AG04450 (cell line): ENCODE measurements at regions not wholly inside any gene's neighbourhood (a gene's known extent, or its start where the extent isn't known, plus 50 kb on each side); places are given as distances from the start of the nearest gene placed in this dataset.
"Not testable (repeated sequence)": the region's sequence is repeated elsewhere in the genome, so short reads cannot be mapped to it uniquely, and the experiment has no call there.

Source experiments
- CTCF ChIA-PET: fragments of 300-600, 350-600 bp; formaldehyde crosslinking; extraction: SDS; loops from one replicate; lab custom pipeline; 2022; ENCODE audit warnings: antibody characterized with exemption, inconsistent platforms; lab: Charles Lee
- POLR2A ChIA-PET: fragments of 350-600 bp; formaldehyde crosslinking; extraction: SDS; loops from one replicate; lab custom pipeline; 2021; ENCODE audit warnings: antibody characterized with exemption, inconsistent platforms; lab: Yijun Ruan, JAX
- DNase-seq: peaks from one replicate; pipeline ENCODE4 v3.0.0-alpha.2; 2011; ENCODE audit warnings: low read depth, low spot score
- H3K27ac ChIP-seq: one replicate; pipeline ENCODE4 v1.5.1; 2012; ENCODE audit warnings: low read depth, low read length, control low read depth
- H3K27me3 ChIP-seq: one replicate; pipeline ENCODE4 v1.6.0; 2012; ENCODE audit warnings: low read length; ENCODE audit not compliant: control insufficient read depth, insufficient read depth
- H3K4me3 ChIP-seq: 2 replicates; pipeline ENCODE4 v1.5.1; 2011; ENCODE audit warnings: mild to moderate bottlenecking, low read depth, low read length, control low read depth
- H3K9me3 ChIP-seq: 2 replicates; pipeline ENCODE4 v1.5.1; 2012; ENCODE audit warnings: low read length; ENCODE audit not compliant: control insufficient read depth, insufficient read depth
- TF ChIP-seq, protein P1 (sequence below): IDR thresholded peaks from 2 replicates; pipeline ENCODE4 v1.5.1; 2011; ENCODE audit warnings: low read depth, low read length, control low read depth, inconsistent platforms

GRCh38 chr2:7437141-7437540 lies 519.9 kb downstream of the RNF144A start:
- no peaks in the 10 kb centered on the region for H3K27me3 ChIP-seq
- no peak overlapping the region for H3K4me3 ChIP-seq
- DNase-seq: no peak
- H3K27ac ChIP-seq: no peak overlapping the region
- no peaks in the 10 kb centered on the region for H3K9me3 ChIP-seq
- POLR2A ChIA-PET: no interaction called here
- CTCF ChIA-PET: interaction anchor here (0.6 to 1.5 kb wide), 2 partner anchors 9 to 1492 kb away, joined by 3 to 5 read pairs; no protein-coding TSS in a partner anchor
- TF ChIP-seq, protein P1, sequence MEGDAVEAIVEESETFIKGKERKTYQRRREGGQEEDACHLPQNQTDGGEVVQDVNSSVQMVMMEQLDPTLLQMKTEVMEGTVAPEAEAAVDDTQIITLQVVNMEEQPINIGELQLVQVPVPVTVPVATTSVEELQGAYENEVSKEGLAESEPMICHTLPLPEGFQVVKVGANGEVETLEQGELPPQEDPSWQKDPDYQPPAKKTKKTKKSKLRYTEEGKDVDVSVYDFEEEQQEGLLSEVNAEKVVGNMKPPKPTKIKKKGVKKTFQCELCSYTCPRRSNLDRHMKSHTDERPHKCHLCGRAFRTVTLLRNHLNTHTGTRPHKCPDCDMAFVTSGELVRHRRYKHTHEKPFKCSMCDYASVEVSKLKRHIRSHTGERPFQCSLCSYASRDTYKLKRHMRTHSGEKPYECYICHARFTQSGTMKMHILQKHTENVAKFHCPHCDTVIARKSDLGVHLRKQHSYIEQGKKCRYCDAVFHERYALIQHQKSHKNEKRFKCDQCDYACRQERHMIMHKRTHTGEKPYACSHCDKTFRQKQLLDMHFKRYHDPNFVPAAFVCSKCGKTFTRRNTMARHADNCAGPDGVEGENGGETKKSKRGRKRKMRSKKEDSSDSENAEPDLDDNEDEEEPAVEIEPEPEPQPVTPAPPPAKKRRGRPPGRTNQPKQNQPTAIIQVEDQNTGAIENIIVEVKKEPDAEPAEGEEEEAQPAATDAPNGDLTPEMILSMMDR: no peak

DNA sequence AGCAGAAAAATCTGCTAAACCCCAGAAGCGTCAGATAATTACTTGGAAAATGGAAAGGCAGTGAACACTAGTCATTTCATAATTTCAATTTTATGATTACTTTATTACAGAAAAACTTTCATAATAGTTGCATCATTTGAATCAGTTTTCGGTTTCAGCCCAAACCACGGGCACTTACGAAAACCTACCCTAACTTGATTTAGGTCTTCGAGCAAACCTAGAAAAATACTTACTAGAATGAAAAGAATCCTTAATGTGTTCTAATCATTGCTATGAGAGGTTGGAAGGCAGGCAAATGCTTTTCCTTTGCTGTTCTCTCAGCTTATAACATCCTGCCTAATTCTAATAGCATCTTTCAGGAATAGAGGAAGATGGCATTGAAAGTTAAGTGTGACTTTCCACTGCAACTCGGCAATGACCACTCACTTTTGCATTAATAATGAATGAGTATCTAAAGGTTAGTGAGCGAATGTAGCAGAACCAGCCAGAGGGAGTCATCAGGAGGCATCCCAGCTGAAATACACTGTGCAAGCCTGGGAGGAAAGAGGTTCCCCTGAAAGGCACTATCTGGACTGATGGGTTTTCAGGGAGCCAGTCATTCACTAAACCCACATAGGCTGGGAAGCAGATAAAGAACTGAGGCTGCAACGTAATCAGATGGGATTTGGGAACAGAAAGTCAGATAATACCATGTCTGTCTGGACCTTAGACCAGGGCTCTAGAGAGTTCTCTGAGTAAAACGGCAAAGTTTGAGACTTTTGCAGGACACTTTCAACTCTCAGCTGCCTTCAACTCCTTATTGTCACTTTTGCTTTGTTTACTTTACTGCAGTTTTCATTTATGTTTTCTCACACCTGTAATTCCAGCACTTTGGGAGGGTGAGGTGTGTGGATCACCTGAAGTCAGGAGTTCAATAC lies 520.8 kb downstream of the RNF144A start:
- H3K9me3 ChIP-seq: no peaks in the 10 kb centered on the region
- ChIA-PET POLR2A (no interaction called here), CTCF (interaction anchor here (1.5 kb wide), 1 partner anchor 10 kb away, joined by 5 read pairs; no protein-coding TSS in a partner anchor)
- H3K27me3 ChIP-seq: no peaks in the 10 kb centered on the region
- TF ChIP-seq, protein P1: no peak
- DNase-seq: no peak
- H3K27ac ChIP-seq: no peak overlapping the region
- H3K4me3 ChIP-seq: no peak overlapping the region

GRCh38 chr2:7438855-7439254 lies 521.6 kb downstream of the RNF144A start:
- H3K27me3 ChIP-seq: no peaks in the 10 kb centered on the region
- no peaks in the 10 kb centered on the region for H3K9me3 ChIP-seq
- ChIA-PET CTCF (no interaction called here), POLR2A (no interaction called here)
- H3K27ac ChIP-seq: no peak overlapping the region
- H3K4me3 ChIP-seq: no peak overlapping the region
- no peak for DNase-seq
- TF ChIP-seq, protein P1: no peak

- DNase-seq: no peak
- Histone ChIP-seq H3K27ac (no peak overlapping the region), H3K4me3 (no peak overlapping the region), H3K27me3 (no peaks in the 10 kb centered on the region), H3K9me3 (no peaks in the 10 kb centered on the region)
- POLR2A ChIA-PET: no interaction called here
- TF ChIP-seq, protein P1: no peak
- CTCF ChIA-PET: interaction anchor here (2.3 kb wide), 1 partner anchor 14 kb away, joined by 12 read pairs; no protein-coding TSS in a partner anchor
Measured at GRCh38 chr2:7440977-7441376, 523.8 kb downstream of the RNF144A start.

GRCh38 chr2:7441841-7442240 lies 524.6 kb downstream of the RNF144A start:
- CTCF ChIA-PET: interaction anchor here (2.3 kb wide), 1 partner anchor 15 kb away, joined by 12 read pairs; no protein-coding TSS in a partner anchor
- H3K27me3 ChIP-seq, POLR2A ChIA-PET: not testable (repeated sequence)

More at GRCh38 chr2:7441841-7442240, 524.6 kb downstream of the RNF144A start:
- not testable (repeated sequence) for H3K4me3 ChIP-seq, H3K9me3 ChIP-seq, DNase-seq, H3K27ac ChIP-seq
